Endothelial cell of umbilical vein (primary cell): ENCODE measurements at regions not wholly inside any gene's neighbourhood (a gene's known extent, or its start where the extent isn't known, plus 50 kb on each side); places are given as distances from the start of the nearest gene placed in this dataset.

Experiments used
- BruUV-seq: library from RNA; stranded (reverse); fragments of 400-500 nt; replicated peaks from 2 replicates; lab custom pipeline; 2021; lab: Mats Ljungman, UMichigan
- CTCF ChIA-PET: fragments of 300-600, 350-600 bp; sonication (Branson Sonifier 250); formaldehyde crosslinking; loops from one replicate; lab custom pipeline; 2021; ENCODE audit warnings: antibody characterized with exemption, inconsistent platforms; lab: Charles Lee
- POLR2A ChIA-PET: fragments of 300-600, 350-600 bp; sonication (Branson Sonifier 250); formaldehyde crosslinking; loops from one replicate; lab custom pipeline; 2021; ENCODE audit warnings: antibody characterized with exemption, inconsistent platforms; lab: Charles Lee
- DNase-seq: peaks from one replicate; pipeline ENCODE4 v3.0.0-alpha.2; 2011; ENCODE audit warnings: low read depth, low spot score
- FAIRE-seq: peaks from 2 replicates; lab custom pipeline; 2011; peaks lifted over from hg19 to GRCh38; lab: Jason Lieb, UNC
- H2AFZ ChIP-seq: 2 replicates; pipeline ENCODE4 v1.6.0; 2012; ENCODE audit warnings: low read depth, low read length, control low read depth, inconsistent platforms
- H3K27ac ChIP-seq: 2 replicates; pipeline ENCODE4 v1.5.1; 2011; ENCODE audit warnings: low read depth, mild to moderate bottlenecking, control low read depth, low read length, moderate library complexity; ENCODE audit not compliant: insufficient read depth
- H3K27me3 ChIP-seq, 2 experiments: 2 replicates each; pipeline versions ENCODE4 v1.6.0 to v1.6.1; 2011; ENCODE audit warnings: low read length in 2 of 2, mixed read lengths in 1 of 2; ENCODE audit not compliant: control insufficient read depth in 2 of 2, insufficient read depth in 2 of 2
- H3K36me3 ChIP-seq, 2 experiments: 2 replicates in 1 of 2; 3 replicates in 1 of 2; pipeline ENCODE4 v1.5.1; 2011; ENCODE audit warnings: low read length in 2 of 2, mild to moderate bottlenecking in 1 of 2, moderate library complexity in 1 of 2; ENCODE audit not compliant: control insufficient read depth in 2 of 2, insufficient read depth in 2 of 2; ENCODE audit errors: extremely low read depth in 1 of 2
- H3K4me1 ChIP-seq: 3 replicates; pipeline ENCODE4 v1.5.1; 2011; ENCODE audit warnings: mild to moderate bottlenecking, low read length; ENCODE audit not compliant: control insufficient read depth, insufficient read depth; ENCODE audit errors: extremely low read depth
- H3K4me2 ChIP-seq: 2 replicates; pipeline ENCODE4 v1.6.1; 2011; ENCODE audit warnings: low read length, control low read depth, mixed read lengths; ENCODE audit not compliant: insufficient read depth
- H3K4me3 ChIP-seq, 3 experiments: fragments of 200-600 bp in 1 of 3; sonication (generic), shearing (Covaris generic) in 1 of 3; replicated peaks in 1 of 3; 2 replicates each; pipeline ENCODE4 v1.5.1; 2011 to 2016; ENCODE audit warnings: control low read depth in 3 of 3, low read length in 3 of 3, mild to moderate bottlenecking in 2 of 3, inconsistent platforms in 1 of 3, low read depth in 1 of 3, moderate library complexity in 1 of 3; ENCODE audit not compliant: insufficient read depth in 1 of 3
- H3K79me2 ChIP-seq: 2 replicates; pipeline ENCODE4 v1.6.0; 2012; ENCODE audit warnings: low read length, inconsistent platforms; ENCODE audit not compliant: control insufficient read depth, insufficient read depth
- H3K9ac ChIP-seq: replicated peaks from 2 replicates; pipeline ENCODE3; 2011; ENCODE audit warnings: low read length, control low read depth; ENCODE audit not compliant: insufficient read depth; ENCODE audit errors: extremely low read depth
- H3K9me1 ChIP-seq: replicated peaks from 3 replicates; pipeline ENCODE4 v1.6.0; 2011; ENCODE audit warnings: mild to moderate bottlenecking, low read length; ENCODE audit not compliant: control insufficient read depth, insufficient read depth; ENCODE audit errors: extremely low read depth
- H3K9me3 ChIP-seq: replicated peaks from 2 replicates; pipeline ENCODE4 v1.5.1; 2012; ENCODE audit warnings: low read length, inconsistent platforms; ENCODE audit not compliant: control insufficient read depth, insufficient read depth
- H4K20me1 ChIP-seq: replicated peaks from 2 replicates; pipeline ENCODE3; 2011; ENCODE audit warnings: mild to moderate bottlenecking, low read length; ENCODE audit not compliant: control insufficient read depth, insufficient read depth; ENCODE audit errors: extremely low read depth
- CTCF ChIP-seq, 2 donors: IDR thresholded peaks; 1 replicate in 1 of 2; 2 replicates in 1 of 2; pipeline ENCODE4 v1.5.1; 2011; ENCODE audit warnings: low read length in 2 of 2, mild to moderate bottlenecking in 2 of 2, moderate library complexity in 2 of 2, control low read depth in 1 of 2, inconsistent platforms in 1 of 2, low read depth in 1 of 2; ENCODE audit not compliant: insufficient read depth in 1 of 2; ENCODE audit errors: extremely low read depth in 1 of 2
- EZH2 ChIP-seq: IDR thresholded peaks from 2 replicates; pipeline ENCODE4 v1.6.1; 2012; ENCODE audit warnings: borderline replicate concordance, low read depth, mild to moderate bottlenecking, moderate library complexity, low read length, inconsistent platforms; ENCODE audit not compliant: severe bottlenecking
- FOS ChIP-seq: IDR thresholded peaks from 2 replicates; pipeline ENCODE4 v1.6.1; 2011; ENCODE audit warnings: mild to moderate bottlenecking, low read length, moderate library complexity, borderline replicate concordance; ENCODE audit not compliant: insufficient read depth
- GATA2 ChIP-seq: IDR thresholded peaks from 2 replicates; pipeline ENCODE4 v1.7.0; 2011; ENCODE audit warnings: low read depth, mild to moderate bottlenecking, moderate library complexity, mixed read lengths, low read length; ENCODE audit not compliant: insufficient read length, insufficient read depth
- JUN ChIP-seq: IDR thresholded peaks from 2 replicates; pipeline ENCODE4 v1.6.1; 2011; ENCODE audit warnings: borderline replicate concordance, low read depth; ENCODE audit not compliant: insufficient read length, insufficient read depth
- MAX ChIP-seq: IDR thresholded peaks from 2 replicates; pipeline ENCODE4 v1.6.1; 2011; ENCODE audit not compliant: insufficient read depth, insufficient read length
- MYC ChIP-seq: IDR thresholded peaks from one replicate; pipeline ENCODE4 v1.6.1; 2011; ENCODE audit warnings: mild to moderate bottlenecking, low read depth, low read length
- POLR2A ChIP-seq: IDR thresholded peaks from 2 replicates; pipeline ENCODE4 v1.6.1; 2012; ENCODE audit warnings: low read depth, mild to moderate bottlenecking, control low read depth, low read length
- POLR2AphosphoS5 ChIP-seq: IDR thresholded peaks from 2 replicates; pipeline ENCODE4 v1.6.1; 2012; ENCODE audit warnings: low read depth, mild to moderate bottlenecking, control low read depth, low read length, moderate library complexity; ENCODE audit not compliant: insufficient read depth
- dilution Hi-C: fragments of 300-500 bp; cut with MboI; formaldehyde crosslinking; loops from one replicate; pipeline ENCODE4 v1.15.0; 2019; ENCODE audit warnings: low sequenced_read_pairs; ENCODE audit not compliant: extremely low pct_ligation_motif_present
- intact Hi-C: fragments of 100-400 bp; cut with micrococcal nuclease; formaldehyde crosslinking; loops from one replicate; pipeline ENCODE4 v1.10.0; 2022

GRCh38 chr5:171628633-171628974, 157.0 kb upstream of the SMIM23 start:
- BruUV-seq = no TSS peak
- Histone ChIP-seq H3K79me2 (no peaks in the 10 kb centered on the region), H3K4me2 (no peak overlapping the region), H3K4me3 (no peak overlapping the region), H4K20me1 (no peaks in the 10 kb centered on the region), H3K27me3 (peaks cover 4 to 21% of the 10 kb centered on the region in 2 experiments), H3K9ac (no peak overlapping the region), H3K9me1 (no peaks in the 10 kb centered on the region), H3K36me3 (no peaks in the 10 kb centered on the region), H3K27ac (no peak overlapping the region), H2AFZ (no peak overlapping the region), H3K9me3 (no peaks in the 10 kb centered on the region), H3K4me1 (peaks cover 9% of the 10 kb centered on the region)
- dilution Hi-C loops = no loop called here
- ChIA-PET CTCF (interaction anchor here (1.1 to 3.3 kb wide), 5 partner anchors 25 to 430 kb away, joined by 3 to 25 read pairs (median 4); partner anchors contain the start of gene FGF18), POLR2A (no interaction called here)
- TF ChIP-seq JUN (no peak), EZH2 (no peak), MYC (no peak), POLR2A (no peak), FOS (no peak), MAX (no peak), POLR2AphosphoS5 (no peak), CTCF (IDR thresholded peaks at IDR 0.05; ENCODE audit: extremely low read depth in 1 of 2, insufficient read depth in 1 of 2, low read depth in 1 of 2, low read length in 2 of 2) (no peak), GATA2 (no peak)
- intact Hi-C loops = no loop called here
- DNase-seq (no peak), FAIRE-seq (no peak)
